ENCODE measurements at regions not wholly inside any gene's neighbourhood (a gene's known extent, or its start where the extent isn't known, plus 50 kb on each side); places are given as distances from the start of the nearest gene placed in this dataset.

DNA sequence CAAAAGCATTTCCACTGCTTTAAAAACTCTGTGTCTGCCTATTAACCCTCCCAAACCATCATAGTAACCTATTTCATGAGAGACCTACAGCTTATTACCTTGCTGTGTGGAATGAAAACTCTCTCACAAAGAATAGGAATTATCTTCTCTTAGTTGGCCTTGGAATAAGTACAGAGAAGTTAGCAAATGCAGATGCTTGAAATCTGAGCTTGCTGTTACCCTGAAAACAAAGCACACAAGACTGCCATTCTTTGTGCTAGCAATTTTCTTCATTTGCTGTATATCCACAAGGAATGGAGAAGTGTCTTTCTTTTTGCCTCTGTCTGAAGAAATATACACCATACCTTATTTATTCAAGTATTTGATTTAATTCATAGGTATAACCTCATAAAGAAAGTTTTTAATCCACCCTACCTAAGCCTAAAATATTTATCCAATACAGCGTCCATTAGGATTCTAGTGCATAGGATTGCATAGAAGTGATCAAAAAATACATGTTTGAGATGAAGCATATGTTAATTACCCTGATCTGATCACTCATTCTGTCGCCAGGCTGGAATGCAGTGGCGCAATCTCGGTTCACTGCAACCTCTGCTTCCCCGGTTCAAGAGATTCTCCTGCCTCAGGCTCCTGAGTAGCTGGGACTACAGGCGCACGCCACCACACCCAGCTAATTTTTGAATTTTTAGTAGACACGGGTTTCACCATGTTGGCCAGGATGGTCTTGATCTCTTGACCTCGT lies 451.1 kb downstream of the LTN1 start:
- H3K4me3 ChIP-seq (ENCODE audit: low read length): no peak overlapping the region
- H3K9me3 ChIP-seq (ENCODE audit: control insufficient read depth, low read length): no peaks in the 10 kb centered on the region
- Mint-ChIP-seq H3K27me3 (ENCODE audit: insufficient read depth) (no peaks in the 10 kb centered on the region), H3K27ac (no peak overlapping the region), H3K9me3 (peaks cover 5% of the 10 kb centered on the region), H3K4me1 (peaks cover 10% of the 10 kb centered on the region), H3K4me3 (no peak overlapping the region), H3K36me3 (ENCODE audit: low read depth) (peaks cover 4% of the 10 kb centered on the region)
- DNase-seq: no peak
- H3K4me1 ChIP-seq (ENCODE audit: control insufficient read depth, insufficient read depth, low read length): no peaks in the 10 kb centered on the region
- no peak overlapping the region for H3K9ac ChIP-seq (ENCODE audit: extremely low read depth, low read length, poor library complexity, severe bottlenecking)
- TF ChIP-seq, protein P1, sequence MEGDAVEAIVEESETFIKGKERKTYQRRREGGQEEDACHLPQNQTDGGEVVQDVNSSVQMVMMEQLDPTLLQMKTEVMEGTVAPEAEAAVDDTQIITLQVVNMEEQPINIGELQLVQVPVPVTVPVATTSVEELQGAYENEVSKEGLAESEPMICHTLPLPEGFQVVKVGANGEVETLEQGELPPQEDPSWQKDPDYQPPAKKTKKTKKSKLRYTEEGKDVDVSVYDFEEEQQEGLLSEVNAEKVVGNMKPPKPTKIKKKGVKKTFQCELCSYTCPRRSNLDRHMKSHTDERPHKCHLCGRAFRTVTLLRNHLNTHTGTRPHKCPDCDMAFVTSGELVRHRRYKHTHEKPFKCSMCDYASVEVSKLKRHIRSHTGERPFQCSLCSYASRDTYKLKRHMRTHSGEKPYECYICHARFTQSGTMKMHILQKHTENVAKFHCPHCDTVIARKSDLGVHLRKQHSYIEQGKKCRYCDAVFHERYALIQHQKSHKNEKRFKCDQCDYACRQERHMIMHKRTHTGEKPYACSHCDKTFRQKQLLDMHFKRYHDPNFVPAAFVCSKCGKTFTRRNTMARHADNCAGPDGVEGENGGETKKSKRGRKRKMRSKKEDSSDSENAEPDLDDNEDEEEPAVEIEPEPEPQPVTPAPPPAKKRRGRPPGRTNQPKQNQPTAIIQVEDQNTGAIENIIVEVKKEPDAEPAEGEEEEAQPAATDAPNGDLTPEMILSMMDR (conservative IDR thresholded peaks at IDR 0.05): no peak
- 84 to 93% methylated on average over 7 to 9 of the region's 9 CpGs for WGBS, 2 experiments (ENCODE audit: insufficient coverage in 1 of 2, insufficient read length in 1 of 2)
- H3K27ac ChIP-seq (ENCODE audit: low read depth, low read length): no peak overlapping the region
- no peaks in the 10 kb centered on the region for H3K36me3 ChIP-seq (ENCODE audit: control insufficient read depth, insufficient read depth, low read length)
- no peaks in the 10 kb centered on the region for H3K27me3 ChIP-seq (ENCODE audit: control insufficient read depth, insufficient read depth, low read length, poor library complexity, severe bottlenecking)

DNA sequence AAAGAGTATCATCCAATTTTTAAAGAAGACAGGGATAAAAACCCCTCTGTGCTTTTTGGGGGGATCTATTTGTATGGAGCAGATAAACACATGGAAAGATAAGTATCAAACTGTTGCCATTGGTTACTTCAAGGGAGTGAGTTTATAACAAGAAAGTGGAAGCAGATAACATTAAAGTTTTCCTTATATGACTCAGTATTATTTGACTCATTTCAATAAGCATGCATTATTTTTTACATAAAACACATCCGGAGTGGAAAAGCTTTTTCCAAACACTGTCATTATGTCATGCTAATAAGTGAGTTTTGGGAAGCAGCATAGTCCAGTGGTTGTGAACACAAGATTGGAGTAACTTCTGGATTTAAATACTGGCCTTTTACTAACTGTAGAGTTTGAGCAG lies 452.2 kb downstream of the LTN1 start:
- H3K27me3 Mint-ChIP-seq (ENCODE audit: insufficient read depth): no peaks in the 10 kb centered on the region

GRCh38 chr21:28539623-28539988 lies 453.1 kb downstream of the LTN1 start:
- H3K27ac ChIP-seq (ENCODE audit: low read depth, low read length): no peak overlapping the region
- no peak overlapping the region for H3K9ac ChIP-seq (ENCODE audit: extremely low read depth, low read length, poor library complexity, severe bottlenecking)
- Mint-ChIP-seq H3K4me3 (no peak overlapping the region), H3K27ac (no peak overlapping the region), H3K4me1 (peaks cover 27% of the 10 kb centered on the region), H3K9me3 (peaks cover 5% of the 10 kb centered on the region), H3K36me3 (ENCODE audit: low read depth) (peaks cover 4% of the 10 kb centered on the region), H3K27me3 (ENCODE audit: insufficient read depth) (no peaks in the 10 kb centered on the region)
- no peak overlapping the region for H3K4me3 ChIP-seq (ENCODE audit: low read length)
- DNase-seq: no peak
- TF ChIP-seq, protein P1 (conservative IDR thresholded peaks at IDR 0.05): no peak
- no peaks in the 10 kb centered on the region for H3K9me3 ChIP-seq (ENCODE audit: control insufficient read depth, low read length)
- H3K27me3 ChIP-seq (ENCODE audit: control insufficient read depth, insufficient read depth, low read length, poor library complexity, severe bottlenecking): no peaks in the 10 kb centered on the region
- H3K4me1 ChIP-seq (ENCODE audit: control insufficient read depth, insufficient read depth, low read length): peaks cover 3% of the 10 kb centered on the region
- H3K36me3 ChIP-seq (ENCODE audit: control insufficient read depth, insufficient read depth, low read length): no peaks in the 10 kb centered on the region

More for the DNA sequence above, 452.2 kb downstream of the LTN1 start:
- 80% methylated on average over 1 of the region's 1 CpG; no CpG with 5 or more reads in 1 of the 2 experiments for whole genome bisulfite sequencing, 2 experiments (ENCODE audit: insufficient coverage in 1 of 2, insufficient read length in 1 of 2)
- Histone ChIP-seq H3K27ac (ENCODE audit: low read depth, low read length) (no peak overlapping the region), H3K4me1 (ENCODE audit: control insufficient read depth, insufficient read depth, low read length) (peaks cover 3% of the 10 kb centered on the region), H3K4me3 (ENCODE audit: low read length) (no peak overlapping the region), H3K36me3 (ENCODE audit: control insufficient read depth, insufficient read depth, low read length) (no peaks in the 10 kb centered on the region), H3K9ac (ENCODE audit: extremely low read depth, low read length, poor library complexity, severe bottlenecking) (no peak overlapping the region), H3K27me3 (ENCODE audit: control insufficient read depth, insufficient read depth, low read length, poor library complexity, severe bottlenecking) (no peaks in the 10 kb centered on the region), H3K9me3 (ENCODE audit: control insufficient read depth, low read length) (no peaks in the 10 kb centered on the region)
- Mint-ChIP-seq H3K9me3 (peaks cover 5% of the 10 kb centered on the region), H3K36me3 (ENCODE audit: low read depth) (peaks cover 4% of the 10 kb centered on the region), H3K27ac (no peak overlapping the region), H3K4me3 (no peak overlapping the region), H3K4me1 (peaks cover 18% of the 10 kb centered on the region)
- DNase-seq: no peak
- TF ChIP-seq, protein P1 (conservative IDR thresholded peaks at IDR 0.05): no peak

Data from endodermal cell (in vitro differentiated cells).